ENCODE measurements at regions not wholly inside any gene's neighbourhood (a gene's known extent, or its start where the extent isn't known, plus 50 kb on each side); places are given as distances from the start of the nearest gene placed in this dataset.

- H3K9me3 ChIP-seq: peaks cover 0 to under 1% of the 10 kb centered on the region in 2 donors
- intact Hi-C loops (cut with DNase I): no loop called here
- no peak overlapping the region for H3K4me3 ChIP-seq
- no peak overlapping the region for H3K27ac ChIP-seq
- H3K27me3 ChIP-seq: no peaks in the 10 kb centered on the region
- H3K36me3 ChIP-seq: no peaks in the 10 kb centered on the region
- no peaks in the 10 kb centered on the region for H3K4me1 ChIP-seq
- TF ChIP-seq, protein P1, sequence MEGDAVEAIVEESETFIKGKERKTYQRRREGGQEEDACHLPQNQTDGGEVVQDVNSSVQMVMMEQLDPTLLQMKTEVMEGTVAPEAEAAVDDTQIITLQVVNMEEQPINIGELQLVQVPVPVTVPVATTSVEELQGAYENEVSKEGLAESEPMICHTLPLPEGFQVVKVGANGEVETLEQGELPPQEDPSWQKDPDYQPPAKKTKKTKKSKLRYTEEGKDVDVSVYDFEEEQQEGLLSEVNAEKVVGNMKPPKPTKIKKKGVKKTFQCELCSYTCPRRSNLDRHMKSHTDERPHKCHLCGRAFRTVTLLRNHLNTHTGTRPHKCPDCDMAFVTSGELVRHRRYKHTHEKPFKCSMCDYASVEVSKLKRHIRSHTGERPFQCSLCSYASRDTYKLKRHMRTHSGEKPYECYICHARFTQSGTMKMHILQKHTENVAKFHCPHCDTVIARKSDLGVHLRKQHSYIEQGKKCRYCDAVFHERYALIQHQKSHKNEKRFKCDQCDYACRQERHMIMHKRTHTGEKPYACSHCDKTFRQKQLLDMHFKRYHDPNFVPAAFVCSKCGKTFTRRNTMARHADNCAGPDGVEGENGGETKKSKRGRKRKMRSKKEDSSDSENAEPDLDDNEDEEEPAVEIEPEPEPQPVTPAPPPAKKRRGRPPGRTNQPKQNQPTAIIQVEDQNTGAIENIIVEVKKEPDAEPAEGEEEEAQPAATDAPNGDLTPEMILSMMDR (IDR thresholded peaks at IDR 0.05): no peak
- no peak for DNase-seq (ENCODE audit: low spot score in 2 of 2)
Measured at GRCh38 chr2:66084948-66085590, 349.9 kb upstream of the MEIS1 start.

DNA sequence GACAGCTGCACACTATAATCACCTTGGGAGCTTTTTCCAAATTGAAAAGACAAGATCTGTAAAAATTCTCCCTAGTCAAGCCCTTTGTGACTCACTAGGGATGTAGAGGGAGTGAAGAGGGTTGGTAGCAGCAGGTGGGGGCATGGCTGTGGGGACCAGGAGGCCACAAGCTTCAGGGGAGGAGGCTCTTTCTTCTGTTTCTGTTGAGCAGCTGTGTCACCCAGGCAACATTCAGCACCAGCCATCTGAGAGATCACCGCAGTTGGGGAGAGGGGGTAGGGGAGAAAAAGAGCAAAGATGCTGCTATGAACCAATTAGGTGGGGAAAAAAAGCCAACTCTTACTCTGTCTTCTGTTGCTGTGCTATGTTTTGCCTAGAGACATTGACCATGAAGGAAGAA, 352.3 kb upstream of the MEIS1 start:
- no peak overlapping the region for H3K4me3 ChIP-seq
- intact Hi-C loops (cut with DNase I): no loop called here
- H3K4me1 ChIP-seq: no peaks in the 10 kb centered on the region
- H3K27me3 ChIP-seq: no peaks in the 10 kb centered on the region
- TF ChIP-seq, protein P1 (IDR thresholded peaks at IDR 0.05): no peak
- H3K9me3 ChIP-seq: no peaks in the 10 kb centered on the region
- no peaks in the 10 kb centered on the region for H3K36me3 ChIP-seq
- DNase-seq (ENCODE audit: low spot score in 2 of 2): no peak
- no peak overlapping the region for H3K27ac ChIP-seq

- intact Hi-C loops (cut with DNase I): no loop called here
- no peaks in the 10 kb centered on the region for H3K36me3 ChIP-seq
- no peak for DNase-seq (ENCODE audit: low spot score in 2 of 2)
- H3K27ac ChIP-seq: no peak overlapping the region
- no peak overlapping the region for H3K4me3 ChIP-seq
- H3K9me3 ChIP-seq: no peaks in the 10 kb centered on the region
- no peaks in the 10 kb centered on the region for H3K4me1 ChIP-seq
- TF ChIP-seq, protein P1 (IDR thresholded peaks at IDR 0.05): no peak
- no peaks in the 10 kb centered on the region for H3K27me3 ChIP-seq
Measured at GRCh38 chr2:66080127-66080526, 354.8 kb upstream of the MEIS1 start.

GRCh38 chr2:66073172-66073571, 361.8 kb upstream of the MEIS1 start:
- intact Hi-C loops (cut with DNase I): no loop called here
- Histone ChIP-seq H3K27ac (no peak overlapping the region), H3K27me3 (no peaks in the 10 kb centered on the region), H3K4me1 (no peaks in the 10 kb centered on the region), H3K4me3 (no peak overlapping the region), H3K36me3 (no peaks in the 10 kb centered on the region), H3K9me3 (no peaks in the 10 kb centered on the region)
- DNase-seq (ENCODE audit: low spot score in 2 of 2): no peak
- TF ChIP-seq, protein P1 (IDR thresholded peaks at IDR 0.05): no peak

- Histone ChIP-seq H3K36me3 (no peaks in the 10 kb centered on the region), H3K27me3 (no peaks in the 10 kb centered on the region), H3K9me3 (no peaks in the 10 kb centered on the region), H3K27ac (no peak overlapping the region), H3K4me1 (no peaks in the 10 kb centered on the region), H3K4me3 (no peak overlapping the region)
- intact Hi-C loops (cut with DNase I): no loop called here
- TF ChIP-seq, protein P1 (IDR thresholded peaks at IDR 0.05): no peak
- no peak for DNase-seq (ENCODE audit: low spot score in 2 of 2)
Measured at GRCh38 chr2:66070721-66071602, 364.0 kb upstream of the MEIS1 start.

All from ascending aorta (tissue), 2 donors.